Stimulated activated CD8-positive, alpha-beta memory T cell treated with anti-CD3 and anti-CD28 coated beads, Interleukin-7, amount 100 ng/mL, for 48 hours (primary cell): ENCODE measurements at regions not wholly inside any gene's neighbourhood (a gene's known extent, or its start where the extent isn't known, plus 50 kb on each side); places are given as distances from the start of the nearest gene placed in this dataset.
"Not testable (repeated sequence)": the region's sequence is repeated elsewhere in the genome, so short reads cannot be mapped to it uniquely, and the experiment has no call there.

Source experiments
- DNase-seq, 2 donors: peaks; one replicate each; pipeline ENCODE4 v3.0.0-alpha.2; 2020; ENCODE audit warnings: low read depth in 1 of 2; ENCODE audit errors: extremely low read depth in 1 of 2

DNA sequence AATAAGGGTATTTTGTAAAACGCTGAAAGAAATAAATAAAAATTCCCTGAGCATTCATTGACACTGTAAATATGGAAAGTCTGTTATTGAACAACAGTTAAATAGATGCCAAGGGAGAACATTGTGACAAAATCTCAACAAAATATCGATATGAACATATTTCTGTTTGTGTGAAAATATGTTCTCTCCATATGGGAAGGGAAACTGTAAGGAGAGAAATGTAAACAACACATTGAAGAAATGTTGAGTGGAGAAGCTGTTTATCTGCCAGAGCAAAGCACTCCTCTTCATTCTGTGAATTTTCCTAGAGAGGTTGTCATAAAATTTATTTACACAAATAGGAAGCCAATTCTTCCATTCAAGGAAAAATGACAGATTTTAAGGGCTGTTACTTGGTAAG is 57.1 kb upstream of the EOMES start:
- no peak for DNase-seq

DNA sequence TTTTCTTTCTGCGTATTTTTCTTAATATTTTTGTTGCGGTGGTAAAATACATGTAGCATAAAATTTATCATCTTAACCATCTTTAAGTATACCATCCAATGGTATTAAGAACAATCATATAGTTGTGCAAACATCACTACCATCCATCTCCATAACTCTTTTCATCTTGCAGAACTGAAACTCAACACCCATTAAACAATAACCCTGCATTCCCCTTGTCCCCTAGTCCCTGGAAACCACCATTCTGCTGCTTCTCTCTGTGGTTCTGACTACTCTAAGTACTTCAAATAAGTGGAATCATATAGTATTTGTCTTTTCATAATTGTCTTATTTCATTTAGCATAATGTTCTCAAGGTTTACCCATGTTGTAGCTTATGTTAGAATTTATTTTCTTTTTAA is 67.3 kb upstream of the EOMES start:
- DNase-seq = no peak

DNA sequence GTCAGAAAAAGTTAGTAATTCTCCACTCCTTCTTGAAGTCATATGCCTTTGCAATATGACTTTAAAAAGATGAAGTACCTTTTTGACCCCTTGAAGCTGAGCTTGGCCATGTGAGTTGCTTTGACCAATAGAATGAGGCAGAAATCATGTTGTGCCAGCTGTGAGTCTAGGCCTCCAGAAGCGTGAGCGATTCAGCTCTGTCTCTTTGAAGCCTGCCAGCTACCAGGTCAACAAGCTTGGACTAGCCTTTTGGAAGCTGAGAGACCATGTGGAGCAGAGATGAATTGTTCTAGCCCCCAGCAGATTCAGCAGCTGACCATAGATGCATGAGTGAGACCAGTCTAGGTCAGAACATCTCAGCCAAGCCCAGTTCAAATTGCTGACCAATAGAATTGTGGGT is 69.8 kb upstream of the EOMES start:
- no peak for DNase-seq

- DNase-seq = no peak
Observed at GRCh38 chr3:27792869-27793268, 70.7 kb upstream of the EOMES start.

DNA sequence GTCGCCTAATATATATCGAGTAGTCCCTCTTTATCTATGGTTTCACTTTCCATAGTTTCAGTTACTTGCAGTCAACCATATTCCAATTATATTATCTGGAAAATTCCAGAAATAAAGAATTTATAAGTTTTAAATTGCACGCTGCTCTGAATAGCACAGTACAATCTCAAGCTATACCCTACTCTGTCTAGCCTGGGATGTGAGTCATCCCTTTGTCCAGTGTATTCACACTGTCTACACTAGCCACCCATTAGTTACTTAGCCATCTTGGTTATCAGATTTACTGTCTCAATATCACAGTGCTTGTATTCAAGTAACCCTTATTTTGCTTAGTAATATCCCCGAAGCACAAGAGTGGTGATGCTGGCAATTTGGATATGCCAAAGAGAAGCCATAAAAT is 72.1 kb upstream of the EOMES start:
- no peak for DNase-seq

GRCh38 chr3:27796365-27796875 is 74.3 kb upstream of the EOMES start:
- no peak for DNase-seq

DNA sequence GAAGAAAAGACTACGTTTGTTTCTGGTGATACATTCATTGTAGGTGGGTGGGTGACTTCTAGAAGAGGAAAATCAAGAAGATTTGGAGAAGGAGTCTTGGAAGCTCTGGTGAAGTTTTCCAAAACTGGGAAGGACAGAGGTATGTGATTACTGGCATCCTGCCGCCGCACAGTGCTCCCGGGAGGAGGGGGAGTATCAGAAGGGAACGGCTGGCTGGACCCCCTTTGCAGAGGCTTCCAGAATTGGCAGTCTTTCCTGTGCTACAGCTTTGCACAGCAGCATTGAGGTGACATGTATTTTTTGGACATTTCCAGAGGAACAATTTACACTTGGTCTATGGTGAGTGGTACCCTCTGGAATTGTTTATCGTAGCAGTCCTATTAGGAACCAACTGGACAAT is 75.7 kb upstream of the EOMES start:
- DNase-seq = no peak

DNA sequence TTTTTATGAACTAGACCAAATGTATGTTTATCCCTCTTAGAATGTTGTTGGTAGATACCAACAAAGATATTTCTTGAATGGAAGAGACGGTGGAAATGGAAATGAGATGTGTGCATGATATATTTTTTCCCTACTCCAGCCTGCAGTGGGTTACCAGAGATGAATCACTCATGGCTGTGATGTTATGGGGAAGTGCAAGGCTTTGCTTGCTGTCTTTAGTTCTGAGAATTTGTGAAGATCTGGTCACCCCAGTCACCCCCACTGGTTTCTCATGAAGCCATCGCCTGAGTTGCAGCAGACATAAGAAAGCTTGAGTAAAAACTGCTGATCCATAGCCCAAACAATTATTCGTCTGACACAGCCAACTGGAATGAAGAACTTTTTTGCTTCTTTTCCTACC is 78.1 kb upstream of the EOMES start:
- peak; percentile 13 to 32 for DNase-seq

DNA sequence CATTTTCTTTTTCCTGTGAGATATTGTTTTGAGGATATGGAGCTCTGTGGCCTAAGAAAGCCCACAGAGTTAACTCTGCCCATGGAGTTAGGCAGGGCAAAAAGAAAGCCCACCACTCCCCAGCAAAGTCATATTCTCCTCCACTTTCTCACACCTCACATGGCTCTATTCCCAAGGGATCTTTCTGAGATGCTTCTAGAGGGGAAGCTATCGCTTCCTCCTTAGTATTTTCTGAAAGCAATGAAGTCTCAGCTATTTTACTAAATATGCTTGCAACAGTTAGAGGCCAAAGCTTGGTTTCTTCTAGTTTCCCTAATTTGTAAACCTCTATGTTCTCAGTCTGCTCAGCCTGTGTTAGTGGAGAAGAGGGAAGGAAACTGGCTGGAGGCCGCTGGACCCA is 80.3 kb upstream of the EOMES start:
- DNase-seq = no peak

- DNase-seq = no peak
Observed at GRCh38 chr3:27802849-27803248, 80.7 kb upstream of the EOMES start.

DNA sequence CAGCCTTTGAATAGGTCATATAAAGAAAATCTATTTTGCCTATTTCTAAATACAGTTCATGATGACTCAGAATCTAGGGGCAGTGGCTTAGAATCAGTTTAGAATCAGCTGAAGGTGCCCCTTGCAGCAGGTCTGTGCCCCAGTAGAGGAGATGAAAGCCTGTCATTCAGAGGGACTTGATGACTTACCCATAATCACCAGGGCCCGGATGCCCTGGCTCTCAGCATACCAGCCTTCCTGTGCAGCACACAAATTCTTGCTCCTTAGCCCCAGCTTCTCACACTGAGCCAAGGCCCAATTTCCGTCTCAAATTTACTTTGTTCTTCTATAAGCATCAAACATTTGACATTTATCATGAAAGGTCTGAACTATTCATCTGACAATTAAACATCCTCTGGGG is 83.2 kb upstream of the EOMES start:
- no peak for DNase-seq

DNA sequence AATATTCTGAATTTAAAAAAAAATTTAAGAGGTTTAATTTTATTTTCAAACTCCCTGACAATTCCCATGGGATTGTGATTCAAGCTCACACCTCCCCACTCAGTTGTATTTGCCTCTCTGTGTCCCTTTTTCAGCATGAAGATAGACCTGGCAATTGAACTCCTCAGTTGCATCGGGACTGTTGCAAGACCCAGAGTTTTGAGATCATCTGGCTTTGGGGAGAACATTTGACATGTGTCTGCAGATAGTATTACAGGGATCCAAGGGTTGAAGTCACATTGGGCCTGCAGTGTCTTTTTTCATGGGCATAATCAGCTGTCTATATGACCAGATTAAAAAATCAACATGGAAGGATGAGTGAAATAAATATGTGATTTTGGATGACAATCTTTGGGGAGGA is 91.1 kb upstream of the EOMES start:
- DNase-seq = no peak

- DNase-seq = not testable (repeated sequence)
Observed at GRCh38 chr3:27821609-27822008, 99.5 kb upstream of the EOMES start.

DNA sequence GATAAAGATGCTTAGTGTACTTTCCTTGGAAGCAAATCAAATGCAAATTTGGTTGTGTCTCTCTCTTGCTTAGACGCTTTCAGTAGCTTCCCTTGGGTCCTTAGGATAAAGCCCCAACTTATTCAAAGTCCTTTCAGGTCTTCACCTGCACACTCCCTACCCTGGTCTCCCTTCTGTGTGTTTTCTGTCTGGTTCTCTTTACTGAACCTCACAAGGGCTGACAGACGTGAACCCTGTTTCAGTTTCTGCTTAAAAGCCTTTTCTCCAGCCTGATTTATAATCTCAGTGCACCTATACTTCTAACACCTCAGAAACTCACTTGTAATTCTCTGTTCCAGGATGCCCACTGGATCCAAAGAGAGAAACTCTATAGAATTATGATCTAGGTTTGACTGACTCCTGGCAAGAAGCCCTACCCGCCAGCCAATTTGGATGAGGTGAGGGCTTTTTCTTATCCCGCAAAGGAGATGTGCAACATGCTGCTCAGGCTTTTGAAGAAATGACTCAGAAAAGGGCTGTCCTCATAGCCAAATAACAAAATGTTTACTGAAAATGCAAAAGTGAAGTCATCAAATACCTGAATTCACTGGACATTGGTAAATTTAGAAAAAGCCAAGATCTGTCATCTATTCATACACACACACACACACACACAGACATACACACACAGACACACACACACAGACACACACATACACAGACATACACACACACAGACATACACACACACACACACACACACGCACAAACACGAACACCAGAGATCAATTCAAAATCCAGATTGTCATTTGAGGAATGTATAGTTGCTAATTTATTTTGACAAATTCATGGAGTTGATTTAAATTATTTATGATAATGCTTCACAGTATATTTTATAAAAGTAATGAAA is 102.4 kb upstream of the EOMES start:
- DNase-seq = no peak

- no peak for DNase-seq
Observed at GRCh38 chr3:27826448-27826847, 104.3 kb upstream of the EOMES start.

- no peak for DNase-seq
Observed at GRCh38 chr3:27827041-27827440, 104.9 kb upstream of the EOMES start.

GRCh38 chr3:27840807-27841594 is 118.9 kb upstream of the EOMES start:
- no peak for DNase-seq

DNA sequence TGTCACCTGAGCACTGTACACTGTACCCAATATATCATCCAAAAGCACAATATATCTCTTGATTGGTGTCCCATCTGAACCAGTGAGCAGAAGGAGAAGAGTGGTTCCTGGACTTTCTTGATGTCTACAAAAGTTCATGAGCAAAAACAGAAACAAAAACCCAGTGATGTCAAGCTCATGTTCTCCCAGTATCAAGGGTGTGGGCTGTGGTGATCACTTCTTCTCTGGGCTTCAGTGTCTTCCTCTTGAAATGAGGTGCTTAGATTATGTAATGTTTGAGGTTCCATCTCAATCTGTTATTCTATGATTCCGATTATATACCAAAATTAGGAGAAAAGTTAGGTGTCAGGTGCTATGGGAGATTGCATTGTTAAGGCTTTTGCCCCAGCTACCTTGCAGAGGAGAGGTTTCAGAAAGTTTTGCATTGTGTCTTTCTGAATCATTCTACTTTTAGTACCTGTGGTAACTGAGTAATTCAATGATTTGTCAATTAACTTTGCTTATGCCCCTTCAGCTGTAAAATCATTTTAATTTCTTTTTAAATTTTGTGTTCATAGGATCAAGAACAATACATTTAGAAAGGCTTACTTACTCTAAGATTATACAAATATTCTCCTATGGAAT is 122.0 kb upstream of the EOMES start:
- DNase-seq = no peak

GRCh38 chr3:27847697-27848096 is 125.6 kb upstream of the EOMES start:
- DNase-seq = no peak

DNA sequence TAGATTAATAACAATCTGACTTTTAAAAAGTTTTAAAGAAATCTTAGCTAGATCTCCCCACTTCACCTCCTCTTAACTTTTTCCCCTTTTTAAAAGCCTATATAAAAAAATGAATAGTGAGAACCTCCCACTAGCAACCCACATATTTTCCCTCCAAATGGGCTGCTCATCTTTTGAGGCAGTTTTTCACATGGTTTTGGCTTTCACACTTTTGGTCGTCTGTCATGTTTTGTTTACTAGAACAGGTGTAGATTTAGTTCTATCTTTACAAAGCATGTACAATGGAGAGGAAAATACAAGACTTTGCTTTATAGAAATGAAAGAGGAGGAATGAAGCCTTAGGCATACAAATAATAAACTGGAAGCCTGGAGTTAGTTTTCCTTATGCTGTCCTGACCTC is 126.7 kb upstream of the EOMES start:
- DNase-seq = no peak

- DNase-seq = no peak
Observed at GRCh38 chr3:27859821-27860220, 137.7 kb upstream of the EOMES start.
